ENCODE measurements at regions not wholly inside any gene's neighbourhood (a gene's known extent, or its start where the extent isn't known, plus 50 kb on each side); places are given as distances from the start of the nearest gene placed in this dataset.

DNA sequence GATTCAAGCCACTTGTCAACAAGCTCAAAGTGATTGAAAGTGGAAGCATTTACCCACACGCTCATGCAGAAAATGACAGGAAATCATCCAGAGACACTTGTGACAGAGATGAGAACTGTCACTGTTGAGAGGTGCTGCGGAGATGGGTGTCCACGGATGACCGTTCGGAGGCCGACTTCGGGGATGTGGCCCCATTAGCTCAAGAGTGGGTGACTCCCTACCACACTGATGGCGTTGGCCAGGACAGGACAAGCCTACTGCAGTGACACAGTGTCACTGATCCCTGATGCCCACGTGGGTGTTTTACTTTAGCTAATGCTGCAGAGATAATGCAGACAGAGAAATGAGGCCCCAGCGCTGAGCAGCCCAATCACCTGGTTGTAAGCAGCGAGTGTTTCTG, 81.5 kb upstream of the YWHAQ start:
- in situ Hi-C loops (cut with MboI; ENCODE audit: low sequenced_read_pairs, unreplicated experiment) = no loop called here
- no peak for DNase-seq (ENCODE audit: low spot score)
- TF ChIP-seq, protein P1, sequence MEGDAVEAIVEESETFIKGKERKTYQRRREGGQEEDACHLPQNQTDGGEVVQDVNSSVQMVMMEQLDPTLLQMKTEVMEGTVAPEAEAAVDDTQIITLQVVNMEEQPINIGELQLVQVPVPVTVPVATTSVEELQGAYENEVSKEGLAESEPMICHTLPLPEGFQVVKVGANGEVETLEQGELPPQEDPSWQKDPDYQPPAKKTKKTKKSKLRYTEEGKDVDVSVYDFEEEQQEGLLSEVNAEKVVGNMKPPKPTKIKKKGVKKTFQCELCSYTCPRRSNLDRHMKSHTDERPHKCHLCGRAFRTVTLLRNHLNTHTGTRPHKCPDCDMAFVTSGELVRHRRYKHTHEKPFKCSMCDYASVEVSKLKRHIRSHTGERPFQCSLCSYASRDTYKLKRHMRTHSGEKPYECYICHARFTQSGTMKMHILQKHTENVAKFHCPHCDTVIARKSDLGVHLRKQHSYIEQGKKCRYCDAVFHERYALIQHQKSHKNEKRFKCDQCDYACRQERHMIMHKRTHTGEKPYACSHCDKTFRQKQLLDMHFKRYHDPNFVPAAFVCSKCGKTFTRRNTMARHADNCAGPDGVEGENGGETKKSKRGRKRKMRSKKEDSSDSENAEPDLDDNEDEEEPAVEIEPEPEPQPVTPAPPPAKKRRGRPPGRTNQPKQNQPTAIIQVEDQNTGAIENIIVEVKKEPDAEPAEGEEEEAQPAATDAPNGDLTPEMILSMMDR (IDR thresholded peaks at IDR 0.05; ENCODE audit: borderline replicate concordance, control extremely low read depth, extremely low read depth, insufficient read depth, missing control alignments) = no peak

DNA sequence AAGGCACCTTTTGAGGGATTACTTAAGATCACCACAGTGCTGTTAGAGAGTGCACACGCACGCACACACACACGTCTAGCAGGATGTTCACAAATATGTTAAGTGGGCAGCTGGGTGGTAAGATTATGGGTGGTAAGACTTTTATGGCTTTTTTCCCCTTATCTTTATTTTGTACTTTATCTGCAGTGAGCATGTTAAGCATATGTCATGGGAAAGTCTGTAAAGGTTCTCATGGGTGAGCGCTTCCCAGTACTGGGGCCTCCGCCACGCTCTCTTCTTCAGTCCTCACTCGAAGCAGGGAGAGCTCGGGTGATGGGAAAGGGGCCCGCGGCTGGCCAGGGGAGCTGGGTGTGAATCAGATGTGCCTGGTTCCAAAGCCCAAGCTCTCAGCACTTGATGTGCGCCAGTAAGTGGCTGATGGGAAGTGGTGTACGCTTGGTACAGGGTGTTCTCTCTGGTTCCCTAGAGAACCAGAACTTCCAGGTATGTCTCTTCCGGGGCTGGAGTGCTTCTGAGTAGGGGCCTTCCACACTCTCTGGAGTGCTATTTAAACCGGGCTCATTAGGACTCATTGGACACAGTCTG, 83.9 kb upstream of the YWHAQ start:
- no peak for DNase-seq (ENCODE audit: low spot score)
- TF ChIP-seq, protein P1 (IDR thresholded peaks at IDR 0.05; ENCODE audit: borderline replicate concordance, control extremely low read depth, extremely low read depth, insufficient read depth, missing control alignments) = no peak
- in situ Hi-C loops (cut with MboI; ENCODE audit: low sequenced_read_pairs, unreplicated experiment) = no loop called here

DNA sequence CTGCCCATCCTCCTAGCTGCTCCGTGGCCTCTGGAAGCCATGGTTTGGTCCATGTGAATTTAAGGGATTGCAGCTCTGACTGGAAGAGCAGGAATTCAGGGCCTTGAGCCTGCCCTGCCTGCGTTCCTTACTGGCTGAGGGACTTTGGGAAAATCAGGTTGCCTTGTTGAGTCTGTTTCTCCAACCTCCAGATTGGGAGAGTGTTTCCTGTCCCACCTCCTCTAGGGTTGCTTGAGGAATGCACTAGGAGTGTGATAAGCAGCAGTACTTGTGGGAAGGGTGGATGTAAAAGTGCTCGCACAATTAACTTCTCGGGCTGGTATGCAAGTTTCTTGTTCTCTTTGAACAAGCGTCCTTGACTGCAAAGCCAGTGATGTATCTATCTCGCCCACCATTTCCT, 84.4 kb upstream of the YWHAQ start:
- in situ Hi-C loops (cut with MboI; ENCODE audit: low sequenced_read_pairs, unreplicated experiment) = no loop called here

DNA sequence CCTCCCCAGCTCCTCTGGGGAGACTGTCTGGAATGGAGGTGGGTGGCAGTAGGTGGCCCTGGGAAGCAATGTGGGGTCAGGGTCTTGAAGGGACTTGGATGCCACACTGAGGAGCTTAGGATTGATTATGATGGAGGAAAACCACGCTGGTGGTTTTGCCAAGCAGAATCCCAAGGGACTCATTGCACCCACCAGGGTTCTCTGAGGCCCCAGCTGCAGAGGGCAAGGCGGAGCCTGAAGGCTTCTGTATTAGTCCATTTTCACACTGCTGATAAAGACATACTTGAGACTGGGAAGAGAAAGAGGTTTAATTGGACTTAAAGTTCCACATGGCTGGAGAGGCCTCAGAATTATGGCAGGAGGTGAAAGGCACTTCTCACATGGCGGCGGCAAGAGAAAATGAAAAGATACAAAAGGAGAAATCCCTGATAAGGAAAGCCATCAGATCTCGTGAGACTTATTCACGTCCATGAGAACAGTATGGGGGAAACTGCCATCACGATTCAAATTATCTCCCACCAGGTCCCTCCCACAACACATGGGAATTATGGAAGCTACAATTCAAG, 87.2 kb upstream of the YWHAQ start:
- in situ Hi-C loops (cut with MboI; ENCODE audit: low sequenced_read_pairs, unreplicated experiment) = no loop called here
- no peak for DNase-seq (ENCODE audit: low spot score)
- TF ChIP-seq, protein P1 (IDR thresholded peaks at IDR 0.05; ENCODE audit: borderline replicate concordance, control extremely low read depth, extremely low read depth, insufficient read depth, missing control alignments) = no peak

More for the DNA sequence above, 84.4 kb upstream of the YWHAQ start:
- TF ChIP-seq, protein P1 (IDR thresholded peaks at IDR 0.05; ENCODE audit: borderline replicate concordance, control extremely low read depth, extremely low read depth, insufficient read depth, missing control alignments) = no peak
- DNase-seq (ENCODE audit: low spot score) = no peak

DNA sequence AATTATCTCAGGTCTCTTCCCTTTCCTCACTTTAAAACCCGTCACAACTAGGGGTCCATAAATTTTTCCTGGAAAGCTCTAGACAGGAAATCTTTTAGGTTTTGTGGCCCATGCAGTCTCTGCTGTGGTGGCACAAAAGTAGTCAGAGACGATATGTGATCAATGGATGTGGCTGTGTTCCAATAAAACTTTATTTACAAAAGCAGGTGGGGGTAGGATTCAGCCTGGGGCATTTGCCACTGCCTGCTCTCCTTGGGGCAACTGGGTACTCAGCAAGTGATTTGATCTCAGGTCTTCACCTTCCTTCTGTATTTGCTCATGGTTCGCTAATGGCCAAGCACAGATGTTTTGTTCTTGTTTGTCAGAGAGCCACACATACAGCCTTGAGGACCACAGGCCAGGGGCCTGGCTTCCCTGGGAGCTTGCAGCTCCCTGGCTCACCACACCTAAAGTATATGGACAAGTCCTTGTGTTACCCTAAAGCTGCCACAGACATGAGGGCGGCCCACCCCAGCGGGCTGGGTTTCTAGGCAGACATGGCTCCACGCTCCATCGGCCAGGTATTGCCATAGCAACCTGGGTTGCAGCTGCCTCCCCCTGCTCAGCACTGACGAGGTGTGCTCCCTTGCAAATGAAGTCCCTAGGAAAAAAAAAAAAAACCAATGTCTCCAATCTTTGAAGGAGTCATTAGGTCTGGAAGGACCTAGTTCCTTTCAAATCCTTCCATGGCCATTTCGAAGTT, 89.7 kb upstream of the YWHAQ start:
- in situ Hi-C loops (cut with MboI; ENCODE audit: low sequenced_read_pairs, unreplicated experiment) = no loop called here
- TF ChIP-seq, protein P1 (IDR thresholded peaks at IDR 0.05; ENCODE audit: borderline replicate concordance, control extremely low read depth, extremely low read depth, insufficient read depth, missing control alignments) = no peak

DNA sequence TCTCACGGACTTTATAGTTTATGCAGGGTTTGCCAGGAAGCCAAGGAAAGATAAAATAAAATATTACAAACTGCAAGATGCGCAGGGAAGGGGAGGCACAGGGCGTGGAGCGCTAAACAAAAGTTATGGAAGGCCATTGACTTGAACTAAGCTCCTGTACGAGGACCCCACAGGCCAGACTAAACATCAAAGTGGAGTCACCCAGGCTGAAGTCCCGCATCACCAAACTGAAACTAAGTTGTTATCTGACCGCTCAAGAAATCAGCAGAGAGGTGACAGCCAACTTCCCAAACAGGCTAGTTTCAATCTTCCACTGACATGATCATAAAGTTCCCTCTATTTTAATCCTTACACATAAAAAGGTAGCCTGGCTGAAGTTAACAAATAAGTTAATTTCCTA, 90.5 kb upstream of the YWHAQ start:
- in situ Hi-C loops (cut with MboI; ENCODE audit: low sequenced_read_pairs, unreplicated experiment) = no loop called here

More for the DNA sequence above, 89.7 kb upstream of the YWHAQ start:
- no peak for DNase-seq (ENCODE audit: low spot score)

More for the DNA sequence above, 90.5 kb upstream of the YWHAQ start:
- TF ChIP-seq, protein P1 (IDR thresholded peaks at IDR 0.05; ENCODE audit: borderline replicate concordance, control extremely low read depth, extremely low read depth, insufficient read depth, missing control alignments) = no peak
- no peak for DNase-seq (ENCODE audit: low spot score)
